ENCODE measurements at regions not wholly inside any gene's neighbourhood (a gene's known extent, or its start where the extent isn't known, plus 50 kb on each side); places are given as distances from the start of the nearest gene placed in this dataset.

- H3K27me3 ChIP-seq, result no peaks in the 10 kb centered on the region
- no peak overlapping the region for H3K27ac ChIP-seq
- no peak for DNase-seq
- no peak overlapping the region for H3K4me3 ChIP-seq
- intact Hi-C loops (cut with DNase I), result no loop called here
- H3K36me3 ChIP-seq, result no peaks in the 10 kb centered on the region
- TF ChIP-seq POLR2AphosphoS5 (IDR thresholded peaks at IDR 0.05) (no peak), POLR2A (IDR thresholded peaks at IDR 0.05) (no peak), EP300 (IDR thresholded peaks at IDR 0.05) (no peak), CTCF (IDR thresholded peaks at IDR 0.05) (no peak)
- H3K9me3 ChIP-seq, result no peaks in the 10 kb centered on the region
- H3K4me1 ChIP-seq, result no peaks in the 10 kb centered on the region
- 61 to 67% methylated on average over 3 of the region's 3 CpGs for WGBS, 2 donors
Measured at GRCh38 chr21:23686737-23687523, 1920.4 kb downstream of the MRPL39 start.

- WGBS, 2 donors, result 62 to 73% methylated on average over 2 of the region's 2 CpGs
- Histone ChIP-seq H3K36me3 (no peaks in the 10 kb centered on the region), H3K27me3 (no peaks in the 10 kb centered on the region), H3K4me3 (no peak overlapping the region), H3K27ac (no peak overlapping the region), H3K4me1 (no peaks in the 10 kb centered on the region), H3K9me3 (no peaks in the 10 kb centered on the region)
- intact Hi-C loops (cut with DNase I), result no loop called here
- no peak for DNase-seq
- TF ChIP-seq POLR2AphosphoS5 (IDR thresholded peaks at IDR 0.05) (no peak), POLR2A (IDR thresholded peaks at IDR 0.05) (no peak), EP300 (IDR thresholded peaks at IDR 0.05) (no peak), CTCF (IDR thresholded peaks at IDR 0.05) (no peak)
Measured at GRCh38 chr21:23684431-23684830, 1922.8 kb downstream of the MRPL39 start.

GRCh38 chr21:23664193-23664694, 1943.0 kb downstream of the MRPL39 start:
- H3K4me3 ChIP-seq, result no peak overlapping the region
- no peaks in the 10 kb centered on the region for H3K36me3 ChIP-seq
- H3K4me1 ChIP-seq, result no peaks in the 10 kb centered on the region
- WGBS, 2 donors, result 54 to 60% methylated on average over 3 of the region's 3 CpGs
- H3K27me3 ChIP-seq, result no peaks in the 10 kb centered on the region
- no peak for DNase-seq
- TF ChIP-seq POLR2AphosphoS5 (IDR thresholded peaks at IDR 0.05) (no peak), CTCF (IDR thresholded peaks at IDR 0.05) (no peak), EP300 (IDR thresholded peaks at IDR 0.05) (no peak), POLR2A (IDR thresholded peaks at IDR 0.05) (no peak)
- H3K9me3 ChIP-seq, result peaks cover 0 to 2% (median 0%) of the 10 kb centered on the region in 4 donors
- no peak overlapping the region for H3K27ac ChIP-seq
- intact Hi-C loops (cut with DNase I), result no loop called here

GRCh38 chr21:23660560-23660959, 1946.7 kb downstream of the MRPL39 start:
- Histone ChIP-seq H3K27ac (no peak overlapping the region), H3K4me3 (no peak overlapping the region), H3K27me3 (no peaks in the 10 kb centered on the region), H3K36me3 (no peaks in the 10 kb centered on the region), H3K4me1 (no peaks in the 10 kb centered on the region), H3K9me3 (peaks cover 0 to 2% (median 0%) of the 10 kb centered on the region in 4 donors)
- TF ChIP-seq POLR2A (IDR thresholded peaks at IDR 0.05), result no peak
- no peak for TF ChIP-seq CTCF (IDR thresholded peaks at IDR 0.05)
- TF ChIP-seq EP300 (IDR thresholded peaks at IDR 0.05), result no peak
- no peak for TF ChIP-seq POLR2AphosphoS5 (IDR thresholded peaks at IDR 0.05)
- 92 to 96% methylated on average over 3 of the region's 3 CpGs for WGBS, 2 donors
- intact Hi-C loops (cut with DNase I), result no loop called here
- no peak for DNase-seq
